GM13976 (cell line): ENCODE measurements at regions not wholly inside any gene's neighbourhood (a gene's known extent, or its start where the extent isn't known, plus 50 kb on each side); places are given as distances from the start of the nearest gene placed in this dataset.

Experiments used
- DNase-seq: peaks from one replicate; pipeline ENCODE4 v3.0.0; 2012; ENCODE audit warnings: low spot score
- CTCF ChIP-seq: IDR thresholded peaks from 2 replicates; pipeline ENCODE4 v1.5.1; 2012; ENCODE audit warnings: borderline replicate concordance, mild to moderate bottlenecking; ENCODE audit not compliant: insufficient read depth; ENCODE audit errors: extremely low read depth, missing control alignments, control extremely low read depth
- in situ Hi-C: fragments of 300-500 bp; cut with MboI; formaldehyde crosslinking; loops from one replicate; pipeline ENCODE4 v1.12.0; 2022; ENCODE audit warnings: low sequenced_read_pairs, mixed read lengths, inconsistent platforms; ENCODE audit not compliant: unreplicated experiment

- DNase-seq, result no peak
- in situ Hi-C loops, result no loop called here
- no peak for TF ChIP-seq CTCF
Measured at GRCh38 chr16:51549836-51550235, 398.8 kb upstream of the SALL1 start.

GRCh38 chr16:51545951-51546350, 394.9 kb upstream of the SALL1 start:
- in situ Hi-C loops, result no loop called here
- no peak for DNase-seq
- TF ChIP-seq CTCF, result no peak

GRCh38 chr16:51544851-51545467, 393.9 kb upstream of the SALL1 start:
- no peak for TF ChIP-seq CTCF
- in situ Hi-C loops, result no loop called here
- no peak for DNase-seq

- no peak for DNase-seq
- TF ChIP-seq CTCF, result no peak
- in situ Hi-C loops, result no loop called here
Measured at GRCh38 chr16:51543971-51544370, 392.9 kb upstream of the SALL1 start.

GRCh38 chr16:51542981-51543815, 392.1 kb upstream of the SALL1 start:
- TF ChIP-seq CTCF, result no peak
- in situ Hi-C loops, result no loop called here
- no peak for DNase-seq

GRCh38 chr16:51540259-51540658, 389.2 kb upstream of the SALL1 start:
- in situ Hi-C loops, result no loop called here
- DNase-seq, result no peak
- no peak for TF ChIP-seq CTCF
